Lower lobe of right lung (tissue), 2 donors: ENCODE measurements at regions not wholly inside any gene's neighbourhood (a gene's known extent, or its start where the extent isn't known, plus 50 kb on each side); places are given as distances from the start of the nearest gene placed in this dataset.

Experiments used
- ATAC-seq, 2 donors: fragments of 200-7000 bp; cut with Tn5 transposase; one replicate each; pipeline ENCODE4 v1.9.1; 2020 to 2022; ENCODE audit warnings: mild to moderate bottlenecking in 2 of 2, moderate library complexity in 2 of 2
- DNase-seq: peaks from one replicate; pipeline ENCODE4 v3.0.0-alpha.2; 2020
- H3K27ac ChIP-seq: fragments of 200-600 bp; one replicate; pipeline ENCODE4 v1.8.0; 2022
- H3K27me3 ChIP-seq: fragments of 200-600 bp; one replicate; pipeline ENCODE4 v1.8.0; 2022; ENCODE audit warnings: low read depth
- H3K36me3 ChIP-seq: fragments of 200-600 bp; one replicate; pipeline ENCODE4 v1.8.0; 2022; ENCODE audit warnings: mild to moderate bottlenecking
- H3K4me1 ChIP-seq: fragments of 200-600 bp; one replicate; pipeline ENCODE4 v1.8.0; 2022
- H3K4me3 ChIP-seq: fragments of 200-600 bp; one replicate; pipeline ENCODE4 v1.8.0; 2022; ENCODE audit warnings: mild to moderate bottlenecking
- H3K9me3 ChIP-seq: fragments of 200-600 bp; one replicate; pipeline ENCODE4 v1.8.0; 2022
- CTCF ChIP-seq: fragments of 200-600 bp; IDR thresholded peaks from one replicate; pipeline ENCODE4 v1.8.0; 2022; ENCODE audit warnings: antibody characterized with exemption, mild to moderate bottlenecking
- intact Hi-C: fragments of 100-400 bp; cut with DNase I; formaldehyde crosslinking; loops from one replicate; pipeline ENCODE4 v1.11.0; 2022
- donor health status: DM: no; HTN: yes; CAD: no; lungs with severe emphysema.

DNA sequence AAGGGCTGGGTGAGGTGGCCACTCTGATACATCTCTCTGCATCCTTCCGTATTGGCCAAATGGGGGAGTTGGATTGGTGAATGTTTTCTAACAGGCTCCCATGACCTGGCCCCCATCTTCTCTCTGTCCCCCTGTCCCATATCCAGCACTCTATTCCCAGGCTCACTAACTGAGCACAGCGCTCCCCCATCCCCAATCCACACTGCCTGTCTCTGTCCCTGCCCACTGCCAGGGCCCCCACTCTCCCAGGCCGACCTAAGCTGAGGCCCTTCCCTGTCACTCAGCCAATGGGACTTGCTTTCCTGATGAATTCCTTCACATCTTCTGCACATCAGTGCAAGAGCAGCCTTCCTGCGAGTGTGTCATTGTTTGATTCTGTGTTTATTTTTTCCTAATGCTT, 216.8 kb upstream of the MYT1L start:
- intact Hi-C loops, result no loop called here

DNA sequence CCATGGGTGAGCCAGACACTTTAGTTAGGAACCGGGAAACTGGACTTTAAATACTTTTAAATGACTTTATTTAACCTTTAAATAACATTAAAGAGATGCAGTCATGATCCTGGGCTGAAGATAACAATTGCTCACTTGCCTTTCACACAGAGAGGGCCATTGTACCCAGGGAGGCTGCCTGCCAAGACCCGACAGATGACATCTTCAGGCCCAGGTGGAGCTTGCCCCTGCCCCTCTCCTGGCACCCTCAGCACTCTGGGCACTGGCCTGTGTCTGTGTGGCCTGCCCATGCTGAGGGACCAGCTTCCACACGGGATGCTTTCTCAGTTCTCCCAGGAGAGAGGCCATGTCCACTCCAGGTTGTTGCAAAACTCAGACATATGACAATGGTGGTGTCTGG, 216.4 kb upstream of the MYT1L start:
- Histone ChIP-seq H3K27me3 (no peaks in the 10 kb centered on the region), H3K4me3 (no peak overlapping the region), H3K36me3 (no peaks in the 10 kb centered on the region), H3K9me3 (peaks cover 4% of the 10 kb centered on the region), H3K27ac (no peak overlapping the region), H3K4me1 (no peaks in the 10 kb centered on the region)
- TF ChIP-seq CTCF, result no peak
- no peak for DNase-seq
- ATAC-seq, result no peak
- intact Hi-C loops, result no loop called here

More for the DNA sequence above, 216.8 kb upstream of the MYT1L start:
- no peaks in the 10 kb centered on the region for H3K27me3 ChIP-seq
- no peak for DNase-seq
- no peak overlapping the region for H3K4me3 ChIP-seq
- no peak overlapping the region for H3K27ac ChIP-seq
- no peaks in the 10 kb centered on the region for H3K4me1 ChIP-seq
- H3K36me3 ChIP-seq, result no peaks in the 10 kb centered on the region
- no peak for TF ChIP-seq CTCF
- no peak for ATAC-seq
- peaks cover 9% of the 10 kb centered on the region for H3K9me3 ChIP-seq

DNA sequence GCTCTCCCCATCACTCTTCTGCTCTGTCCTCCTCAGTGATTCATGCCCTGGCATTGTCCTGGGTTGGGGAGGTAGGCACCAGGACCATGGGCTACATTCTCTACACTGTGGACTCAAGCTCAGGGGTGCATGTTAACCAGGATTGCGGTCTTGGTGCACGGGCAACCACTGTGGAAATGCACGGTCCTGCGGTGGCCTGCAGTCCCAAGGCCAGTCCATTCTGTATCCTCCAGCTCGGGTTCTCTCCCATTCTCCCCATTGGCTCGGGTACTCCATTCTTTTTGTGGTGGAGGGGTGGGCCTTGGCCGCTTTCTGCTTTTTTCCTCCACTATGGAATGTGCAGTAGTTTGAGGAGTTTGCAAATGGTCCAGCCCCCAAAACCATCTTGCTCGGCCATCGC, 215.0 kb upstream of the MYT1L start:
- DNase-seq (no peak), ATAC-seq (no peak)
- no peaks in the 10 kb centered on the region for H3K27me3 ChIP-seq
- intact Hi-C loops, result no loop called here
- no peak overlapping the region for H3K4me3 ChIP-seq
- no peaks in the 10 kb centered on the region for H3K36me3 ChIP-seq
- no peaks in the 10 kb centered on the region for H3K4me1 ChIP-seq
- H3K27ac ChIP-seq, result no peak overlapping the region
- TF ChIP-seq CTCF, result no peak
- H3K9me3 ChIP-seq, result no peaks in the 10 kb centered on the region

GRCh38 chr2:2542966-2543611, 212.0 kb upstream of the MYT1L start:
- Histone ChIP-seq H3K36me3 (no peaks in the 10 kb centered on the region), H3K4me3 (no peak overlapping the region), H3K9me3 (no peaks in the 10 kb centered on the region), H3K27ac (no peak overlapping the region), H3K27me3 (no peaks in the 10 kb centered on the region), H3K4me1 (no peaks in the 10 kb centered on the region)
- no peak for TF ChIP-seq CTCF
- ATAC-seq, result no peak
- intact Hi-C loops, result no loop called here
- no peak for DNase-seq

DNA sequence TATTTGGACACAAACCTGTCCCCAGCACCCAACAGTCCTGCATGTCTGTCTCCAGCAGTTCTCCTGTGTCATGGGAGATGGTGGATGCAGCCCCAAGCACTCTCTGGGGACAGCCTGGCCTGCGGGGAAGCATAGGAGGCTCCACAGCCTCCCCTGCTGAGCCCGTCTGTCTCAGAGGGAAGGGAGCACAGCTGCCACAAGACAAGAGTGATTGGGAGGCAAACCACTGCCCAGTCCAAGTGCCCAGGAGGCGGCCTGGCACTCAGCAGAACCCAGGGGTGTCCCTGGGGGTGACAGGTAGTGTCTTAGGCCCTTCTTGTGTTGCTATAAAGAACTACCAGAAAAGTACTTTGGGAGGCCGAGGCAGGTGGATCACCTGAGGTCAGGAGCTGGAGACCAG, 211.2 kb upstream of the MYT1L start:
- no peaks in the 10 kb centered on the region for H3K27me3 ChIP-seq
- H3K36me3 ChIP-seq, result no peaks in the 10 kb centered on the region
- no peak overlapping the region for H3K4me3 ChIP-seq
- no peak overlapping the region for H3K27ac ChIP-seq
- ATAC-seq (no peak), DNase-seq (no peak)
- no peaks in the 10 kb centered on the region for H3K9me3 ChIP-seq
- no peaks in the 10 kb centered on the region for H3K4me1 ChIP-seq
- intact Hi-C loops, result no loop called here
- no peak for TF ChIP-seq CTCF
